GM23338 (cell line): ENCODE measurements at regions not wholly inside any gene's neighbourhood (a gene's known extent, or its start where the extent isn't known, plus 50 kb on each side); places are given as distances from the start of the nearest gene placed in this dataset.

ENCODE experiments used
- ATAC-seq: fragments of 200-7000 bp; cut with Tn5 transposase; 3 replicates; pipeline ENCODE4 v1.9.1; 2020
- DNase-seq: peaks from one replicate; pipeline ENCODE4 v3.0.0-alpha.2; 2015; ENCODE audit warnings: low spot score
- H2AFZ ChIP-seq: fragments of 200-600 bp; sonication (generic); 2 replicates; pipeline ENCODE4 v1.8.0; 2016; ENCODE audit warnings: antibody characterized with exemption, mild to moderate bottlenecking, moderate library complexity
- H3F3A ChIP-seq: fragments of 200-600 bp; sonication (generic); replicated peaks from 2 replicates; pipeline ENCODE4 v1.8.0; 2017; ENCODE audit warnings: antibody characterized with exemption, mixed run types, low read depth
- H3K27ac ChIP-seq: fragments of 200-600 bp; sonication (generic); 2 replicates; pipeline ENCODE4 v1.6.1; 2016; ENCODE audit warnings: low read depth
- H3K27me3 ChIP-seq: fragments of 200-600 bp; sonication (generic); 2 replicates; pipeline ENCODE4 v1.8.0; 2016; ENCODE audit warnings: mild to moderate bottlenecking, mixed run types, moderate library complexity; ENCODE audit not compliant: insufficient read depth
- H3K36me3 ChIP-seq: fragments of 200-600 bp; sonication (generic); 2 replicates; pipeline ENCODE4 v1.8.0; 2016; ENCODE audit warnings: mild to moderate bottlenecking; ENCODE audit not compliant: insufficient read depth
- H3K4me1 ChIP-seq: fragments of 200-600 bp; sonication (generic); 2 replicates; pipeline ENCODE4 v1.8.0; 2016; ENCODE audit warnings: mild to moderate bottlenecking, moderate library complexity; ENCODE audit not compliant: insufficient read depth
- H3K4me2 ChIP-seq: fragments of 200-600 bp; sonication (generic); 2 replicates; pipeline ENCODE4 v1.7.1; 2017; ENCODE audit warnings: mixed run types
- H3K4me3 ChIP-seq: fragments of 200-600 bp; sonication (generic); 2 replicates; pipeline ENCODE4 v1.6.1; 2016; ENCODE audit warnings: mixed run types
- H3K79me2 ChIP-seq: fragments of 200-600 bp; sonication (generic); replicated peaks from 2 replicates; pipeline ENCODE4 v1.8.0; 2017; ENCODE audit warnings: mild to moderate bottlenecking; ENCODE audit not compliant: insufficient read depth
- H3K9me2 ChIP-seq: fragments of 200-600 bp; sonication (generic); 2 replicates; pipeline ENCODE4 v1.8.0; 2017; ENCODE audit not compliant: insufficient read depth
- H4K20me1 ChIP-seq: fragments of 200-600 bp; sonication (generic); replicated peaks from 2 replicates; pipeline ENCODE4 v1.8.0; 2017; ENCODE audit warnings: mild to moderate bottlenecking; ENCODE audit not compliant: insufficient read depth
- H3K27ac Mint-ChIP-seq: 2 replicates; pipeline ENCODE4 v1.8.0; 2020; ENCODE audit warnings: inconsistent platforms, mild to moderate bottlenecking, moderate library complexity, mixed read lengths
- H3K27me3 Mint-ChIP-seq: 3 replicates; pipeline ENCODE4 v1.8.0; 2022; ENCODE audit warnings: low read depth, mild to moderate bottlenecking, moderate library complexity, mixed read lengths, inconsistent platforms; ENCODE audit not compliant: insufficient read depth, poor library complexity
- H3K36me3 Mint-ChIP-seq: 3 replicates; pipeline ENCODE4 v1.8.0; 2021; ENCODE audit warnings: low read depth, mild to moderate bottlenecking, inconsistent platforms, moderate library complexity, mixed read lengths
- H3K4me1 Mint-ChIP-seq: 3 replicates; pipeline ENCODE4 v1.8.0; 2020; ENCODE audit warnings: mild to moderate bottlenecking, inconsistent platforms, mixed read lengths
- H3K4me3 Mint-ChIP-seq: 3 replicates; pipeline ENCODE4 v1.8.0; 2021; ENCODE audit warnings: moderate library complexity, mild to moderate bottlenecking, inconsistent platforms, mixed read lengths
- H3K9me3 Mint-ChIP-seq: 3 replicates; pipeline ENCODE4 v1.8.0; 2020; ENCODE audit warnings: moderate library complexity, mild to moderate bottlenecking, inconsistent platforms, mixed read lengths
- CREB1 ChIP-seq: fragments of 250-450 bp; sonication (Bioruptor Pico); IDR thresholded peaks from 2 replicates; pipeline ENCODE4 v1.5.0; 2020; ENCODE audit warnings: low read depth, mild to moderate bottlenecking, moderate library complexity
- CTCF ChIP-seq, 2 experiments: fragments of 200-600 bp in 1 of 2; sonication (generic) in 1 of 2; conservative IDR thresholded peaks; 2 replicates each; pipeline versions ENCODE4 v1.5.1 to v1.6.1; 2016 to 2017; ENCODE audit warnings: antibody characterized with exemption in 2 of 2, low read depth in 2 of 2, mild to moderate bottlenecking in 2 of 2, moderate library complexity in 1 of 2
- ETS1 ChIP-seq: IDR thresholded peaks from 2 replicates; pipeline ENCODE4 v1.6.1; 2016; ENCODE audit warnings: antibody characterized with exemption
- EZH2 ChIP-seq: fragments of 200-600 bp; sonication (generic); IDR thresholded peaks from one replicate; pipeline ENCODE4 v1.8.0; 2017; ENCODE audit warnings: antibody characterized with exemption, mild to moderate bottlenecking, low read depth; ENCODE audit not compliant: unreplicated experiment
- EZH2phosphoT487 ChIP-seq: fragments of 200-600 bp; sonication (generic); IDR thresholded peaks from one replicate; pipeline ENCODE4 v1.8.1; 2018; ENCODE audit warnings: antibody characterized with exemption; ENCODE audit not compliant: unreplicated experiment
- JUNB ChIP-seq: IDR thresholded peaks from one replicate; pipeline ENCODE4 v1.6.1; 2016; ENCODE audit warnings: antibody characterized with exemption; ENCODE audit not compliant: unreplicated experiment
- NANOG ChIP-seq: IDR thresholded peaks from 2 replicates; pipeline ENCODE4 v1.6.1; 2016; ENCODE audit warnings: antibody characterized with exemption, borderline replicate concordance
- POLR2AphosphoS5 ChIP-seq: IDR thresholded peaks from 2 replicates; pipeline ENCODE4 v1.6.1; 2016; ENCODE audit warnings: antibody characterized with exemption, low read depth
- REST ChIP-seq: IDR thresholded peaks from one replicate; pipeline ENCODE4 v1.6.1; 2018; ENCODE audit warnings: antibody characterized with exemption; ENCODE audit not compliant: unreplicated experiment
- STAT1 ChIP-seq: IDR thresholded peaks from one replicate; pipeline ENCODE4 v1.6.1; 2016; ENCODE audit warnings: antibody characterized with exemption; ENCODE audit not compliant: unreplicated experiment
- ZNF114 ChIP-seq: fragments of 250-450 bp; sonication (Bioruptor Pico); IDR thresholded peaks from 2 replicates; pipeline ENCODE4 v1.5.0; 2020; ENCODE audit warnings: mild to moderate bottlenecking, moderate library complexity
- ZNF331 ChIP-seq: fragments of 250-450 bp; sonication (Bioruptor Pico); IDR thresholded peaks from 2 replicates; pipeline ENCODE4 v1.5.0; 2020; ENCODE audit warnings: low read depth, mild to moderate bottlenecking, moderate library complexity
- ZNF462 ChIP-seq: fragments of 250-450 bp; sonication (Bioruptor Pico); IDR thresholded peaks from 2 replicates; pipeline ENCODE4 v1.5.0; 2020; ENCODE audit warnings: mild to moderate bottlenecking, moderate library complexity

GRCh38 chrX:128105659-128106058, 53.5 kb upstream of the ACTRT1 start:
- H3F3A ChIP-seq = no peaks in the 10 kb centered on the region
- H3K4me2 ChIP-seq = no peak overlapping the region
- H3K9me2 ChIP-seq = no peaks in the 10 kb centered on the region
- H3K27ac ChIP-seq = no peak overlapping the region
- TF ChIP-seq STAT1 (no peak), NANOG (no peak), POLR2AphosphoS5 (no peak), ETS1 (no peak), JUNB (no peak), ZNF462 (CRISPR knock-in tag) (no peak), REST (no peak), ZNF114 (CRISPR knock-in tag) (no peak), EZH2 (no peak), EZH2phosphoT487 (no peak), ZNF331 (CRISPR knock-in tag) (no peak), CTCF (conservative IDR thresholded peaks at IDR 0.05; ENCODE audit: low read depth in 2 of 2) (no peak), CREB1 (CRISPR knock-in tag) (no peak)
- H2AFZ ChIP-seq = no peak overlapping the region
- Mint-ChIP-seq H3K9me3 (no peaks in the 10 kb centered on the region; the same call in 2 of the 3 replicates), H3K36me3 (no peaks in the 10 kb centered on the region), H3K4me3 (no peak overlapping the region), H3K27ac (no peak overlapping the region), H3K27me3 (no peaks in the 10 kb centered on the region), H3K4me1 (no peaks in the 10 kb centered on the region)
- DNase-seq (no peak), ATAC-seq (no peak)
- H3K27me3 ChIP-seq = no peaks in the 10 kb centered on the region
- H3K4me1 ChIP-seq = no peaks in the 10 kb centered on the region
- H3K79me2 ChIP-seq = no peaks in the 10 kb centered on the region
- H3K36me3 ChIP-seq = no peaks in the 10 kb centered on the region
- H3K4me3 ChIP-seq = no peak overlapping the region
- H4K20me1 ChIP-seq = no peaks in the 10 kb centered on the region
